GM12872 (cell line): ENCODE measurements at regions not wholly inside any gene's neighbourhood (a gene's known extent, or its start where the extent isn't known, plus 50 kb on each side); places are given as distances from the start of the nearest gene placed in this dataset.

Source experiments
- CTCF ChIP-seq: IDR thresholded peaks from 3 replicates; pipeline ENCODE4 v1.5.1; 2011; ENCODE audit warnings: low read depth, mild to moderate bottlenecking, low read length, moderate library complexity; ENCODE audit not compliant: insufficient read depth

GRCh38 chr7:106392590-106392989 is 107.8 kb upstream of the NAMPT start:
- TF ChIP-seq CTCF = no peak

- TF ChIP-seq CTCF = no peak
Observed at GRCh38 chr7:106392144-106392543, 107.4 kb upstream of the NAMPT start.

GRCh38 chr7:106386958-106387357 is 102.2 kb upstream of the NAMPT start:
- TF ChIP-seq CTCF = no peak

- no peak for TF ChIP-seq CTCF
Observed at GRCh38 chr7:106384373-106384772, 99.6 kb upstream of the NAMPT start.

- TF ChIP-seq CTCF = no peak
Observed at GRCh38 chr7:106382929-106383328, 98.1 kb upstream of the NAMPT start.

GRCh38 chr7:106382129-106382528 is 97.3 kb upstream of the NAMPT start:
- no peak for TF ChIP-seq CTCF

GRCh38 chr7:106381252-106381651 is 96.5 kb upstream of the NAMPT start:
- no peak for TF ChIP-seq CTCF
